Liver (tissue), 3 donors: ENCODE measurements at regions not wholly inside any gene's neighbourhood (a gene's known extent, or its start where the extent isn't known, plus 50 kb on each side); places are given as distances from the start of the nearest gene placed in this dataset.

Experiments
- CTCF ChIP-seq: fragments of 150-350 bp; IDR thresholded peaks from 2 replicates; pipeline ENCODE4 v1.5.1; 2017; ENCODE audit warnings: improper control_type of control experiment, low read depth, low read length; ENCODE audit not compliant: missing input control
- EGR1 ChIP-seq, 2 donors: IDR thresholded peaks; 2 replicates each; pipeline ENCODE4 v1.6.1; 2016 to 2018; ENCODE audit warnings: antibody characterized with exemption in 2 of 2, low read depth in 2 of 2
- FOXA1 ChIP-seq: IDR thresholded peaks from 2 replicates; pipeline ENCODE4 v1.6.1; 2016; ENCODE audit warnings: antibody characterized with exemption
- JUND ChIP-seq, 2 donors: IDR thresholded peaks; 2 replicates each; pipeline ENCODE4 v1.6.1; 2016; ENCODE audit warnings: antibody characterized with exemption in 2 of 2
- NR2F2 ChIP-seq: IDR thresholded peaks from 2 replicates; pipeline ENCODE4 v1.6.1; 2016; ENCODE audit warnings: antibody characterized with exemption
- RAD21 ChIP-seq, 2 donors: IDR thresholded peaks; 2 replicates each; pipeline ENCODE4 v1.6.1; 2016; ENCODE audit warnings: antibody characterized with exemption in 2 of 2, mild to moderate bottlenecking in 2 of 2
- REST ChIP-seq: IDR thresholded peaks from 2 replicates; pipeline ENCODE4 v1.6.1; 2016; ENCODE audit warnings: antibody characterized with exemption, mild to moderate bottlenecking
- RXRA ChIP-seq, 2 donors: IDR thresholded peaks; 2 replicates each; pipeline ENCODE4 v1.6.1; 2017 to 2018; ENCODE audit warnings: antibody characterized with exemption in 2 of 2, mild to moderate bottlenecking in 1 of 2
- SP1 ChIP-seq: IDR thresholded peaks from 2 replicates; pipeline ENCODE4 v1.6.1; 2018; ENCODE audit warnings: antibody characterized with exemption, mild to moderate bottlenecking
- TAF1 ChIP-seq: conservative IDR thresholded peaks from 2 replicates; pipeline ENCODE4 v1.6.1; 2016; ENCODE audit warnings: antibody characterized with exemption, mild to moderate bottlenecking
- YY1 ChIP-seq: IDR thresholded peaks from 2 replicates; pipeline ENCODE4 v1.6.1; 2016; ENCODE audit warnings: antibody characterized with exemption, mild to moderate bottlenecking
- TF ChIP-seq, protein P1 (sequence below): IDR thresholded peaks from 2 replicates; pipeline ENCODE4 v1.6.1; 2016; ENCODE audit warnings: antibody characterized with exemption
- TF ChIP-seq, protein P2 (sequence below): IDR thresholded peaks from 2 replicates; pipeline ENCODE4 v1.6.1; 2016; ENCODE audit warnings: antibody characterized with exemption
- TF ChIP-seq, protein P3 (sequence below): IDR thresholded peaks from 2 replicates; pipeline ENCODE4 v1.6.1; 2016; ENCODE audit warnings: antibody characterized with exemption
- donor health status: healthy.
- donor health status: healthy.

GRCh38 chr20:58113716-58114115, 114.7 kb downstream of the ANKRD60 start:
- TF ChIP-seq RAD21 (IDR thresholded peaks at IDR 0.05) (no peak), CTCF (no peak), NR2F2 (no peak), TAF1 (no peak), REST (no peak), JUND (IDR thresholded peaks at IDR 0.05) (no peak), SP1 (no peak), YY1 (no peak), RXRA (IDR thresholded peaks at IDR 0.05) (no peak), FOXA1 (no peak), EGR1 (IDR thresholded peaks at IDR 0.05; ENCODE audit: low read depth in 2 of 2) (no peak)
- TF ChIP-seq, protein P1, sequence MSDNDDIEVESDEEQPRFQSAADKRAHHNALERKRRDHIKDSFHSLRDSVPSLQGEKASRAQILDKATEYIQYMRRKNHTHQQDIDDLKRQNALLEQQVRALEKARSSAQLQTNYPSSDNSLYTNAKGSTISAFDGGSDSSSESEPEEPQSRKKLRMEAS = no peak
- TF ChIP-seq, protein P2, sequence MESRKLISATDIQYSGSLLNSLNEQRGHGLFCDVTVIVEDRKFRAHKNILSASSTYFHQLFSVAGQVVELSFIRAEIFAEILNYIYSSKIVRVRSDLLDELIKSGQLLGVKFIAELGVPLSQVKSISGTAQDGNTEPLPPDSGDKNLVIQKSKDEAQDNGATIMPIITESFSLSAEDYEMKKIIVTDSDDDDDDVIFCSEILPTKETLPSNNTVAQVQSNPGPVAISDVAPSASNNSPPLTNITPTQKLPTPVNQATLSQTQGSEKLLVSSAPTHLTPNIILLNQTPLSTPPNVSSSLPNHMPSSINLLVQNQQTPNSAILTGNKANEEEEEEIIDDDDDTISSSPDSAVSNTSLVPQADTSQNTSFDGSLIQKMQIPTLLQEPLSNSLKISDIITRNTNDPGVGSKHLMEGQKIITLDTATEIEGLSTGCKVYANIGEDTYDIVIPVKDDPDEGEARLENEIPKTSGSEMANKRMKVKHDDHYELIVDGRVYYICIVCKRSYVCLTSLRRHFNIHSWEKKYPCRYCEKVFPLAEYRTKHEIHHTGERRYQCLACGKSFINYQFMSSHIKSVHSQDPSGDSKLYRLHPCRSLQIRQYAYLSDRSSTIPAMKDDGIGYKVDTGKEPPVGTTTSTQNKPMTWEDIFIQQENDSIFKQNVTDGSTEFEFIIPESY = no peak
- TF ChIP-seq, protein P3, sequence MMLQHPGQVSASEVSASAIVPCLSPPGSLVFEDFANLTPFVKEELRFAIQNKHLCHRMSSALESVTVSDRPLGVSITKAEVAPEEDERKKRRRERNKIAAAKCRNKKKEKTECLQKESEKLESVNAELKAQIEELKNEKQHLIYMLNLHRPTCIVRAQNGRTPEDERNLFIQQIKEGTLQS = no peak
